NCI-H2227 (cell line): ENCODE measurements at regions not wholly inside any gene's neighbourhood (a gene's known extent, or its start where the extent isn't known, plus 50 kb on each side); places are given as distances from the start of the nearest gene placed in this dataset.
"Not testable (repeated sequence)": the region's sequence is repeated elsewhere in the genome, so short reads cannot be mapped to it uniquely, and the experiment has no call there.

ENCODE experiments used
- DNase-seq: peaks from one replicate; lab custom pipeline; 2025; ENCODE audit not compliant: unreplicated experiment; lab: John Stamatoyannopoulos, UW

DNA sequence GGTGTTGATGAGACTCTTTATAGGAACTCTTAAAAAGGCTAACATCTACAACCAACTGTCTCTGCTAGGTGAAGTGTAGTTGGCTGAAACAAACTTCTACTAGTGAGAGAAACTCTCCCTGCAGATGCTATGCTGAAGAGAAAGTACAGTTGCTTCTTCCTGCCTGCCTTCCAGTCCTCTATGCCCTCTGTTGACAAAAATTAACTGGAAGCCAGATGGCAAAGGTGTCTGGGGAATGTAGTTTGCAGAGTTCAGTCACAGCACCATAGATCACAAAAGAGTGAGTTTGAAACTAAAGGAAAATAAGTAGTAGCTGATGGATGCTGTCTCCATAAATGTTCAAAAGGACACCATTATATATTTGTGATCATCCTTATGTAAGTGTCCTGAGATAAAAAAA, 958.8 kb upstream of the NRXN1 start:
- no peak for DNase-seq

DNA sequence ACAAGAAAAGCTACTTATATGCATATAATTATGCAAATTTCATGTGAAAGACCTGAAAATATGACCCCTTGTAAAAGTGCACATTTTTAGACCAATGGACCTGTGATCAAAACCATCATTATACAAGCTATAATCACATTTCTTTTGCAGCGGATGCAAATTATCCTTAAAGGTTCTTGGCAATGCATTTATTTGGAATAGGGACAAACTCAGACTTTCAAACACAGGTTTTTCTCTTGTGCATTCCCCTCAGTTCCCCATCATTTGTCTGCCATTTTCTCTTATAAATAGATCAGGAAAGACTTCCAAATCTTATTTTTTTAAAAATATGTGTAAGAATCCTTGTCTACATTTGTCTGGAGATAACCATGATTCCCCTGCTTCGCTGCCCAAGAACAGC, 954.2 kb upstream of the NRXN1 start:
- no peak for DNase-seq

- DNase-seq, result no peak
Measured at GRCh38 chr2:51981783-51982182, 949.9 kb upstream of the NRXN1 start.

- no peak for DNase-seq
Measured at GRCh38 chr2:51976623-51977022, 944.7 kb upstream of the NRXN1 start.

DNA sequence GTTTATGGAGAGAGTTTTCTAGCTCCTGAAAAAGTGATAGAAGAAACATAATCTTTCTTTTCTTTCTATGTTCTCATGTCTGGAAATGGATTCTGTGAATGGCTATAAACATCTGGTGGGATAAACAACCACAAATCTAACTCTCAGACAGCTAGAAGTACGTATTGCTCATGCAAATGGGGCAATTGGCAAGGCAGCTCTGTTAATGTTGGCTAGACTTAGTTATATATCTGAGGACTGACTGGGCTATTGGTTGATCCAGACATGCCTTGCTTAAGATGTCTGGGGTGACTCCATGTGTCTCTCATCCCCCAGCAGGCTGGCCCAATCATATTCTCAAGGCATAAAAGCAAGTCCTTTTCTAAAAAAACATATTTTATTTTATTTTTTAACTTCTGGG, 939.2 kb upstream of the NRXN1 start:
- DNase-seq, result no peak

GRCh38 chr2:51969347-51969746, 937.4 kb upstream of the NRXN1 start:
- DNase-seq, result no peak

DNA sequence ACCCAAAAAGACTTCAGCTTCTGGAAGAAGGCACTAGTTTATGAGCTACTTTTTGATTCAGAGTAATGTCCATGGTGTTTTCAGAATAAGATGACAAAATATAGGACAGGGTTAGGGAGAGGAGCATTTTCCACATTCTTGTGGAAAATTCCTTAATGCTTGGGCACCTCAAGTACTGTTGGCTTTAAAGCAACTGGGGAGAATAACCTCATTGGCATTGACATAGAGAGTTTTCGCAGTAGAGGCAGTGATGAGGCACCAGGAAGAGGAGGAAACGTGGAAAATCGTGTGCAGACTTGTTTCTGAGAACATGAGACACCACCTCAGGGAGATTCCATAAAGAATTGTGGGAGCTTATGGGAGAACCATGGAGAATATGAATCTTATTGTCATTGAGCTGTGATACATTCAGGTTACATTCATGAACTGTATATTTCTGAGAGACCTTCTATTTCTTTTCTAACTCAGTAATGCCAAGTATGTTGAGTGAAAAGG, 929.0 kb upstream of the NRXN1 start:
- DNase-seq, result no peak

DNA sequence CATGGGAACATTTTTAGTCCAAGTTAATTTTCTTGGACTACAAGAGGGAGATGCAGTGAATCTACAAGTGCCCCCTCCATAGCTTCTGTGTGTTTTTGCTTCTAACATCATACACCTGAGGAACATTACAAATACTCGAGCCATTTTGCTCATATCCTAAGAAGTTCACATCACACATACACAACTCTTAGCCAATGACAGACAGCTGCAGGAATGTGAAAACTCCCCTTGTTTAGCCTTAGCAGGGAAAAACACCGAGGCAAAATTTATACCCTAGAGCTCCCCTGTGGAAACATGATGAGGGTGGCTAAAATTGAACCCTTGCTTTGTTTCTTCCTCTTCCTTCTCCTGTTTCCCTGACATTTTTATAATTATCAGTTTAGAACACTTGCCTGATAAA, 928.3 kb upstream of the NRXN1 start:
- DNase-seq, result no peak

DNA sequence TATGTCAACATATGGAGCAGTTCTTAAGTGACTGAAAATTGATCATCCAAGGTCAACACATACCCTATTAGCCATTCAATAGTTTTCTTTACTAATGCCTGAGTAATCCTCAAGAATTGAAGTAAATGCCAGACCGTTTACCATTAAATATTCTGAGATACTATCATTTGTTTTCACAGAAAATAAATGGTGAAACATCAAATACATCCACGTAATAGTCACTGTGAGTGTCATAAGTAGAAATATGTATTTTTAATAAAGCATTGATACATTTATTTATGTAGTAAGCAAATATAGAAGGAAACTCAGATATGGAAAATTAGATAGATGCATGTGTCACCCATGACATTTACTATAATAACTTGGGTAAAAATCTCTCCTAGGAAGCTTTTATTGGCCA, 927.8 kb upstream of the NRXN1 start:
- DNase-seq, result no peak

GRCh38 chr2:51953931-51954330, 922.0 kb upstream of the NRXN1 start:
- DNase-seq, result no peak

DNA sequence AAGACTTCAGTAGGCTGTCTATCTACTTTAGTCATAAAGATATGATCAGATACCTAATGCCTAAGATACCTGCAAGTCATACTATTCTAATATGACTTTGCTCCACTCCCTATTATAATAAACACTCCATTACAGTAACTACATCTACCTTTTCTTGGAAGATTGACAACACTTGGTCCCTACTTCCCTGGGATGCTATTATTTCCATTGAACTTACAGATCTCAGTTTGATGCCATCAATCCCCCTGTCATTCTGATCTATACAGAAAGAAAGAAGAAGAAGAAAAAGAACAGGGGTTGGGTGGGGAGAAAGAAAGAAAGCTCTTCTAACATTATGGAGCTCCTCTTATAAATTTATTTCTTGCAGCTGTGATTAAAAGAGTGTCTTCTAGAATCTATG, 889.1 kb upstream of the NRXN1 start:
- no peak for DNase-seq

- no peak for DNase-seq
Measured at GRCh38 chr2:51920509-51920908, 888.6 kb upstream of the NRXN1 start.

- DNase-seq, result no peak
Measured at GRCh38 chr2:51919395-51919794, 887.5 kb upstream of the NRXN1 start.

- DNase-seq, result no peak
Measured at GRCh38 chr2:51918113-51918512, 886.2 kb upstream of the NRXN1 start.

DNA sequence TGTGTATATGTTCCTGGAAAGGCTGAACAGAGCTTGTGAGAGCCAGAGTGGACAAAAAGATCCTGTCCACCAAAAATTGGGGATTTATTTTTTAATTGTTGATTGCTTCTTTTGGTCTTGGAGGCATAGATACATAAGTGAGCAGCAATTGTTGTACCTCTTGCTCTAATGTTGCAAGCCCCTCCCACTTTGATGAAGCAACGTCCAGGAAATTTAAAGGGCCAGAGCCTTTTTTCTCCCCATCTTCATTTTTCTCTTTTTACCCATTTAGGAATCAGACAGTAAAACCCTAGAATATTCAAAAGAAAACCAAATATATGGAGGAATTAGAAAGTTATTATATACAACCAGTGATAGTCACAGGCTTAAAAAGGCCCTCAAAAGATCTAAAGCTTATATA, 871.8 kb upstream of the NRXN1 start:
- DNase-seq, result no peak

GRCh38 chr2:51899643-51900042, 867.7 kb upstream of the NRXN1 start:
- no peak for DNase-seq

DNA sequence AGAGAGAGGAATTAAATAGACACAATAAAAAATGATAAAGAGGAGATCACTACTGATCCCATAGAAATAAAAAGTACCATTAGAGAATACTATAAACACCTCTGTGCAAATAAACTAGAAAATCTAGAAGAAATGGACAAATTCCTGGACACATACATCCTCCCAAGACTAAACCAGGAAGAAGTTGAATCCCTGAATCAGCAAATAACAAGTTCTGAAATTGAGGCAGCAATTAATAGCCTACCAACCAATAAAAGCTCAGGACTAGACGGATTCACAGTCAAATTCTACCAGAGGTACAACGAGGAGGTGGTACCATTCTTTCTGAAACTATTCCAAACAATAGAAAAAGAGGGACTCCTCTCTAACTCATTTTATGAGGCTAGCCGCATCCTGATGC, 862.7 kb upstream of the NRXN1 start:
- DNase-seq, result not testable (repeated sequence)

- DNase-seq, result no peak
Measured at GRCh38 chr2:51888120-51888519, 856.2 kb upstream of the NRXN1 start.

GRCh38 chr2:51881673-51882072, 849.7 kb upstream of the NRXN1 start:
- DNase-seq, result no peak

DNA sequence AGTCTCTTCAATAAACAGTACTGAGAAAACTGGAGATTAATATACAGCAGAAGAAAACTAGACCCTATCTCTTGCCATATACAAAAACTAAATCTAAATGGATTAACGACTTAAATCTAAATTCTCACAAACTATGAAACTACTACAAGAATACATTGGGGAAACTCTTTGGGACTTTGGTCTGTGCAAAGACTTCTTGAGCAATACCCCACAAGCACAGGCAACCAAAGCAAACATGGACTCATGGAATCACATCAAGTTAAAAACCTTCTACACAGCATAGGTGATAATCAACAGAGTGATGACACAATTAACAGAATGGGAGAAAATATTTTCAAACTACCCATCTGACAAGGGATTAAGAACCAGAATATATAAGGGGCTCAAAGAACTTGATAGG, 848.2 kb upstream of the NRXN1 start:
- DNase-seq, result no peak

DNA sequence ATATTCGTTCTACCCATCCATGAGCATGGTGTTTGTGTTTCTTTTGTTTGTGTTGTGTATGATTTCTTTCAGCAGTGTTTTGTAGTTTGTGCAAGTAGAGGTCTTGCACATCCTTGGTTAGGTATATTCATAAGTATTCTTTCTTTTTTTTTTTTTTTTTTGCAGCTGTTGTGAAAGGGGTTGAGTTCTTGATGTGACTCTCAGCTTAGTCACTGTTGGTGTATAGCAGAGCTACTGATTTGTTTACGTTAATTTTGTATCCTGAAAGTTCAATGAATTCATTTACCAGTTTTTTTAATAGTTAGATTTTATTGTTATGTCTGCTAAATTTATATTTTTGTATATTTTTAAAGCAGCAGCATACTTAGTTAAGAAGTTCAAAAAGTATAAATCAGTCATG, 834.4 kb upstream of the NRXN1 start:
- DNase-seq, result no peak

- DNase-seq, result no peak
Measured at GRCh38 chr2:51859260-51859659, 827.3 kb upstream of the NRXN1 start.

DNA sequence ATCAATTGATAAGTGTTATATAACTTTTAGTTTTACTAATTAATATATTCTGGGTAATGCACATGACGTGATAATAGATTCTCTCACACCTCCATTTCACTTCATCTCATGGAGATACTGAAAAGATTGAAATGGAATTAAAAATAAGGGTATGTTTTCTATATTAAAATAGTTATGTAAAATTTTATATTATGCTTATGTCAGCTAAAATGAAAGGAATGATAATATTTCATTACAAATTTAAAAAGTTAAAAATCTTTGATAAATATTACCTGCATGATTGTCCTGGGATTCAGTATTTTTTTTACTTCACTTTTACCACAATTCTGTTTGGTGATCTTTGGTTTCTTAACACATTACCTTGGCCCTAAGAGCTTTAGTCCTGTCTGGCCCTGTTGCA, 823.8 kb upstream of the NRXN1 start:
- DNase-seq, result no peak

DNA sequence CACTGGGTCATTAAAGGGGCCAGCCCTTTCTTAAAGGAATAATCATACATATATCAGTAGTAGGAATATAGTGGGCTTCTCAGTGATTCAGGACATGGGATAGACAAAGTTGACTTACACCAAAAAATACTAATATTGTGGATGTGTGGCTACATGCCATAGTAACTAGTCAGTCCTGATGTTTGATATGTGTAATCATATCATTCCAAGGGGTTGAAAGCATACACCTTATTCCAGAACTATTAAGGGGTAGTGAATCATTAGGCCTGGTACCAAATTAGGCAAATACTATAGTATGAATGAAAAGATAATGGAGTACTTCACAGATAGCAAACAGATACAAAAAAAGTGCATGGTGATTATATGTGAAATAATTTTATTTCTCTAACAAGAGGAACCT, 814.9 kb upstream of the NRXN1 start:
- no peak for DNase-seq
